ENCODE measurements at regions not wholly inside any gene's neighbourhood (a gene's known extent, or its start where the extent isn't known, plus 50 kb on each side); places are given as distances from the start of the nearest gene placed in this dataset.

GRCh38 chr15:69657626-69658025 lies 205.0 kb downstream of the RPLP1 start:
- no peak overlapping the region for H3K4me3 ChIP-seq (ENCODE audit: low read depth, low read length)
- DNase-seq (ENCODE audit: low read depth) = no peak
- no peak for TF ChIP-seq CTCF (IDR thresholded peaks at IDR 0.05; ENCODE audit: insufficient read depth, low read depth, low read length)

GRCh38 chr15:69658411-69658945 lies 205.9 kb downstream of the RPLP1 start:
- no peak for DNase-seq (ENCODE audit: low read depth)

GRCh38 chr15:69659454-69660050 lies 206.9 kb downstream of the RPLP1 start:
- no peak overlapping the region for H3K4me3 ChIP-seq (ENCODE audit: low read depth, low read length)
- no peak for DNase-seq (ENCODE audit: low read depth)
- TF ChIP-seq CTCF (IDR thresholded peaks at IDR 0.05; ENCODE audit: insufficient read depth, low read depth, low read length) = no peak

More at GRCh38 chr15:69658411-69658945, 205.9 kb downstream of the RPLP1 start:
- TF ChIP-seq CTCF (IDR thresholded peaks at IDR 0.05; ENCODE audit: insufficient read depth, low read depth, low read length) = no peak
- H3K4me3 ChIP-seq (ENCODE audit: low read depth, low read length) = no peak overlapping the region

- TF ChIP-seq CTCF (IDR thresholded peaks at IDR 0.05; ENCODE audit: insufficient read depth, low read depth, low read length) = no peak
- H3K4me3 ChIP-seq (ENCODE audit: low read depth, low read length) = no peak overlapping the region
- DNase-seq (ENCODE audit: low read depth) = no peak
These were observed 207.5 kb downstream of the RPLP1 start for GRCh38 chr15:69660114-69660513.

GRCh38 chr15:69660658-69661405 lies 208.2 kb downstream of the RPLP1 start:
- no peak for TF ChIP-seq CTCF (IDR thresholded peaks at IDR 0.05; ENCODE audit: insufficient read depth, low read depth, low read length)
- no peak for DNase-seq (ENCODE audit: low read depth)
- H3K4me3 ChIP-seq (ENCODE audit: low read depth, low read length) = no peak overlapping the region

GRCh38 chr15:69661446-69661845 lies 208.8 kb downstream of the RPLP1 start:
- no peak for TF ChIP-seq CTCF (IDR thresholded peaks at IDR 0.05; ENCODE audit: insufficient read depth, low read depth, low read length)
- no peak overlapping the region for H3K4me3 ChIP-seq (ENCODE audit: low read depth, low read length)
- DNase-seq (ENCODE audit: low read depth) = no peak

Data from fibroblast of villous mesenchyme (primary cell).